NB4 (cell line): ENCODE measurements at regions not wholly inside any gene's neighbourhood (a gene's known extent, or its start where the extent isn't known, plus 50 kb on each side); places are given as distances from the start of the nearest gene placed in this dataset.

Experiments used
- CTCF ChIP-seq: IDR thresholded peaks from one replicate; pipeline ENCODE4 v1.5.1; 2012; ENCODE audit warnings: low read depth, low read length
- MAX ChIP-seq: IDR thresholded peaks from 2 replicates; pipeline ENCODE4 v1.6.1; 2011; ENCODE audit warnings: low read depth, low read length
- MYC ChIP-seq: IDR thresholded peaks from 2 replicates; pipeline ENCODE4 v1.6.1; 2011; ENCODE audit warnings: low read depth, low read length
- POLR2A ChIP-seq: IDR thresholded peaks from 2 replicates; pipeline ENCODE4 v1.6.1; 2011; ENCODE audit warnings: mild to moderate bottlenecking; ENCODE audit not compliant: insufficient read length; ENCODE audit errors: extremely low read depth

- TF ChIP-seq CTCF (no peak), POLR2A (no peak), MAX (no peak), MYC (no peak)
These were observed 168.1 kb downstream of the ETAA1 start for GRCh38 chr2:67565262-67565661.
